H4 (cell line): ENCODE measurements at regions not wholly inside any gene's neighbourhood (a gene's known extent, or its start where the extent isn't known, plus 50 kb on each side); places are given as distances from the start of the nearest gene placed in this dataset.

Experiments
- DNase-seq: peaks from one replicate; pipeline ENCODE4 v3.0.0-alpha.2; 2015; ENCODE audit warnings: low spot score

DNA sequence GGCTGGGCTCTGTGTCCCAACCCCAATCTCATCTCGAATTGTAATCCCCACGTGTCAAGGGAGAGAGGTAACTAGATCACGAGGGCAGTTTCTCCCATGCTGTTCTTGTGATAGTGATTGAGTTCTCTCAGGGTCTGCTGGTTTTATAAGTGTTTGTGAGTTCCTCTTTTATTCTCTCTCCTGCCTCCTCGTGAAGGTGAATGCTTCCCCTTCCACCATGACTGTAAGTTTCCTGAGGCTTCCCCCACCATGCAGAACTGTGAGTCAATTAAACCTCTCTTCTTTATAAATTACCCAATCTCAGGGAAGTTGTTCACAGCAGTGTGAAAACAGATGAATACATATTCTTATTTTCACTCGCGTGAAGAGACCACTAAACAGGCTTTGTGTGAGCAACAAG lies 148.2 kb downstream of the TMEM30B start:
- no peak for DNase-seq

DNA sequence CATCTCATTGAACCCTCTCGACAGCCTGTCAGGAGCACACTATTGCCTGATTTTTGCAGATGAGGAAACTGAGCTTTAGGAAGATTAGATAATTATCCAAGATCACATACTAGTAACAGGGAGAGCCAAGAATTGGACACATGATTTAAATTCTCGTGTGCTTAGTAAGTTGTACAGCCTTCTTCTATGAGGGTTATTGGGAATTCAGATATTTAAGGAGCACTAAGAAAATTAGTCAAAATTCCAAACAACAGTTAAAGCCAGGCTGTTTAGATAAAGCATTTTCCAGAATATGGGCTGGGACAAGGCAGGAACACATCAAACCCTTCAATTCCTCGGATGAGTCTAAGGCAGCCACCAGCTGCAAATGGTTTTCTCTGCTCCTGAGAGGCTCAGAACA lies 148.8 kb downstream of the TMEM30B start:
- DNase-seq = no peak

DNA sequence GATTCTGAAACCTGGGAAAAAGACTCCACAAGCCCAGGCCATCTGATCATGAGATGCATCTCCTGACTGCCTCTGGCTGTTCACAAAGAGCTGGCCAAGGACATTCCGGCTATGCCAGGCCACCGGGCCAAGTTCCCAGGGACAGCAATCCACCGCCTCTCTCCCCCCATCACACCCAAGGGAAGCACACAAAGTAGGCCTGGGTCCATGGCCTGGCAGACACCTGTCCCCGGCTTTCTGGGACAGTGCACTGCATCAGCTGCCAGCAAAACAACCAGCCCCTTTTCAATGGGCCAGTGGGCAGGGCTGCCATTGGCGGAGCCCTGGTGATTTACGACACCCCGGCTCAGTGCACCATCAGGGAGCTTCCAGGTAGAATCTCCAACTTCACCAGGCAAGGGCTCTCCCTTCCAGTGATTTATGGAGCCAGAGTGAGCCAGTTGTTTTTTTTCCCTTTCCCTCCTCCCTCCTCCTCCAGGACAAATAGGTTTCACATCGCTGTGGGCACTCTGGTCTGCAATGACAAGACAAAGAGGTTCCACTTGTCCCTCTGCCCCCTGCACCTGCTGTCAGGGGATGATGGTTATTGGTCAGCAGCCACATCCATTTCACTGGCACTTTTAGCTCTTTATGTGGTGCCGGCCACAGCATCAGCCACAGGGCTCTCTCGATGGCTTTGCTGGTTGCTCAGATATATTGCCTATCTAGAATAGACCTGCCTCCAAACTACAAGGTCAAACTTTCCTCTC lies 149.6 kb downstream of the SLC38A6 start:
- DNase-seq = no peak

DNA sequence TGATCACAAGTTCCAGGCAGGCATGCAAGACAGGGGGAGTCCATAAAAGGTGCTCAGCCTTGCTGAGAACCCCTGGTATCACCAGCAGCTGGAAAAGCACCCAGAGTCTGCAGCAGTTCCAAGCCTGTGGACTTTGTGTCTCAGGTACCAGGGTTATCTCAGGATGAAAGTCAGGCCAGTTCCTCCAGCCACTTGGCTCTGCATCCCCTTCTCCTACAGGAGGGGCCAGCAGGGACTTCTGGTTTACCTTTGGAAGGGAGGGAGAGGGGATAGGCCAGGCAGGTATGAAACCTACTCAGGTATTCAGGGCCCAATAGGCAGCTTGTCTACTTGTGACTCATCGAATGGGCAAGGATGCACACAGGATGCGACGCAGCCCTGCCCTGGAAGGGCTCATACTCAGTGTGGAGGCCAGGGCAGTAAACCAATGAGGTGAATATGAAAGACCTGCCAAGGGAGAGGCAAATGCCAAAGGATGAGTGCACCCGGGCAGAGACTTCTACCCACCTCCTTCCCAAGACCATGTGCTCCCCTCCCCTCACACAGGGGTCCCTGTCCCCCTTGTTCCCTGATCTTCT lies 148.2 kb downstream of the SLC38A6 start:
- no peak for DNase-seq

GRCh38 chr14:61128382-61129167 lies 147.5 kb downstream of the SLC38A6 start:
- DNase-seq = no peak

GRCh38 chr14:61126603-61127498 lies 145.8 kb downstream of the SLC38A6 start:
- no peak for DNase-seq

GRCh38 chr14:61125867-61126572 lies 145.0 kb downstream of the SLC38A6 start:
- no peak for DNase-seq

DNA sequence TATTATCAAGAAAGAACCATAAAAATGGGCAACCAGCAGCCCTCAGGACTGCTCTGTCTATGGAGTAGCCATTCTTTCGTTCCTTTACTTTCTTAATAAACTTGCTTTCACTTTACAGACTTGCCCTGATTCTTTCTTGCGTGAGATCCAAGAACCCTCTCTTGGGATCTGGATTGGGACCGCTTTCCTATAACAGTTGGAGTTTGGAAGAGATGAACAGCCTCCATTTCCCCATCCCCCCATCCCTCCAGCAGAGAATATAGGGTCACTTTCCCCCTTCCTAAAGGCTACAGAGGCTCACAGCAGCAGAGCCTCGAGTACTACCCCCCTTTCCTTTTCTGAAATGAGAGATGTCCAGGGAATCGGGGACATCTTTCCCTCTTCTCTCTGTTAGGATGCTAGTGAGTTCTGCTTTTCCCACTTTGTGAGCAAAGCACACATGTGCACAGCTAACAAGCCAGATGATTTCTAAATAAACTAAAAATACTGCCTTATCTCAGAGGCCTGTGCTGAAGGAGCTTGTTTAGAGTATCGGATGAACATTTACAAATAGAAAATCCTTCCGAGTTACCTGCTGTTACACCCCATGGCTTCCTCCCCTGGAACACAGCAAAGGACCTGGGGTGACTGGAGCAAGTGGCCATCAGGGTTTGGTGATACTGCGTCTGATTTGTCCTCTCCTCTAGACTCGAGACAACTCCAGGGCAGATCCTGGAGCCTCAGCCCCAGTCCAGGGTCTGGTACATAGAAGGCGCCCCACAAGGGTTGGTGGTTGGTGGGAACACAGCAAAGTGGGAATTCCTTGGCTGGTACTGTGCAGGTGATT lies 144.2 kb downstream of the SLC38A6 start:
- no peak for DNase-seq

GRCh38 chr14:61122862-61123261 lies 141.8 kb downstream of the SLC38A6 start:
- DNase-seq = no peak

GRCh38 chr14:61121355-61121787 lies 140.3 kb downstream of the SLC38A6 start:
- DNase-seq = no peak

DNA sequence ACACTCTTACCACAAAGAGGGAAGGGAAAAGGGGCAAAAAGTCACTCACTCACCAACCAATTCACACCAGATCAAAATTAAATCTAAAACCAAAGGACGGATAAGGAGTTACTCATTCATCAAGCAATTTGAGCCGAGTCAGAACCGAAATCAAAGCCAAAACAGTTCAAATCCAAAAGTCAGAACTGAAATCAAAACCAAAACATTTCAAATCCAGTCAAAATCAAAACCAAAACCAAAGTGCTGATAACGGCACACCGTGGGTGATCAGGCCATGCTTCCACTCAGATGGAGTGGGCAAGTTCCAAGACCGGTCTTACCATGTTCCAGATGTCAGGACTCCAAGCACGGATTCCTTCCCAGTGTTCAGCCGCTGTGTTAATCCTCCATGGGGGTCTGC lies 139.5 kb downstream of the SLC38A6 start:
- DNase-seq = no peak

GRCh38 chr14:61119006-61119405 lies 138.0 kb downstream of the SLC38A6 start:
- DNase-seq = no peak

DNA sequence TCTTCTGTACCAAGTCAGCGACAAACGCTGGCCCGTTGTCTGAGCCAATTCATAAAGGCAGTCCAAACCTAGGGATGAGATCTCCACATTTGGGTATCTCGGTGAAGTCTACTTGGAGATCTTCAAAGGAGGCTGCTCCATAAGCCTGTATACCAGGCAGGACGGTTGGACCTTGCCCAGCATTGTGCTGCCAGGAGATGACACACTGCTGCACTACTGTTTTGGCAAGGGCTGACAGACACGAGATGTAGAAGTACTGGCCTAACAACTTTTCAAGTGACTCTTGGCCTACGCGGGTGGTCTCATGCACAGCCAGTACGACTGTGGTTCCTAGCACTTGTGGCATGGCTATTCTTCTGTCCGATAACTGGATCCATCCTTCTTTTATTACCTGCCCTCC lies 135.3 kb downstream of the SLC38A6 start:
- no peak for DNase-seq

DNA sequence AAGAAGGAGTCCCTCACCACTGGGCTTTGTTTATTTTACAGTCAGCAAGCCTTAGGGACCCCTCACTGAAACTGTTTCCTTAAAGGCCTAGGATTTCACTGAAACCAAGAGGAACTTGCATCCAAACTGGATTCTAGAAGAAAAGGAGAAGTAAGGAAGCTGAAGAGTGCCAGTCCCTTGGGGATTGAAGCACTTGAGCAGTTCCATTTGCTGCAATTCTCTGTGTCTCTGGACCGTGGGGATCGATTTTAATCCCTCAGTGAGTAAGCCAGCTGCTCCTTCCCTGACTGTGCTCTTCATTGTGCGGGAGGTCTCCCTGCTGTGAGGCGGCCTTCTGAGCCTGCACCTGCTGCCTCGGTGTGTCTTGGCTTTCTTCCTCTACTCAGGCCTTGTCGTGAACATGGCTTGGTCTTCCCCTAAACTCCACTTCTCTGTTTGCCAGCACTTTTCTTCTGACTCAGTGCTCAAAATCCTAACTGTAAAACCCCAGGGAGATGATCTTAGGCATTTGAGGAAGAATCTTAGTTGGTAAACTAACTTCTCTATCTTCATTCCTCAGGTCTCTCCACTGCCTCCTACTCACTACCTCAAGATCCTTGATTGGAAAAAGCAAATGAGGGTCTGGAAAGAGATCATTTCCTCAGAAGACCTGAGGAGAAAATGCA lies 132.6 kb downstream of the SLC38A6 start:
- DNase-seq = no peak

GRCh38 chr14:61112506-61112905 lies 131.5 kb downstream of the SLC38A6 start:
- no peak for DNase-seq

- DNase-seq = no peak
Measured at GRCh38 chr14:61111731-61112130, 130.7 kb downstream of the SLC38A6 start.

DNA sequence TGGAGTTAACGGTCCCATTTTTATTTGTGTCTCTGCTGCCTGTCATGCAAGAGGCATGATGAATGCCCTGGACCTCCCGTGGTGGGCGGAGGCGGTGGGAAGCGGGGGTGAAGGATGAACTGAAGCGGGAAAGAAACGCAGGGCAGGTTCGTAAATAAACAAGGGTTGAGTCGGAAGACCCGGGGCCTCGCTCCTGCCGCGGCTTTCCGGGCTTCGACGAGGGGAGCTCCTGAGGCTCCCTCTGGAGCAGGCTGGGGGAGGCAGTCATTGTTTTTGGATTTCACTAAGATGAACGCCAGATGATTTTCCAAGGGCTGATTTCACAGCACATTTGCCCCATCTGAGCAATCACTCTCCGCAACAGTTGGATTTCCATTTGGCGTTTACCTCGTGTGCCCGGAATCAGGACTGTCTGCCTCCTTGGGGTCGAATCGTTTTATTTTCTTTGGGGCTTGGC lies 130.2 kb downstream of the SLC38A6 start:
- no peak for DNase-seq

DNA sequence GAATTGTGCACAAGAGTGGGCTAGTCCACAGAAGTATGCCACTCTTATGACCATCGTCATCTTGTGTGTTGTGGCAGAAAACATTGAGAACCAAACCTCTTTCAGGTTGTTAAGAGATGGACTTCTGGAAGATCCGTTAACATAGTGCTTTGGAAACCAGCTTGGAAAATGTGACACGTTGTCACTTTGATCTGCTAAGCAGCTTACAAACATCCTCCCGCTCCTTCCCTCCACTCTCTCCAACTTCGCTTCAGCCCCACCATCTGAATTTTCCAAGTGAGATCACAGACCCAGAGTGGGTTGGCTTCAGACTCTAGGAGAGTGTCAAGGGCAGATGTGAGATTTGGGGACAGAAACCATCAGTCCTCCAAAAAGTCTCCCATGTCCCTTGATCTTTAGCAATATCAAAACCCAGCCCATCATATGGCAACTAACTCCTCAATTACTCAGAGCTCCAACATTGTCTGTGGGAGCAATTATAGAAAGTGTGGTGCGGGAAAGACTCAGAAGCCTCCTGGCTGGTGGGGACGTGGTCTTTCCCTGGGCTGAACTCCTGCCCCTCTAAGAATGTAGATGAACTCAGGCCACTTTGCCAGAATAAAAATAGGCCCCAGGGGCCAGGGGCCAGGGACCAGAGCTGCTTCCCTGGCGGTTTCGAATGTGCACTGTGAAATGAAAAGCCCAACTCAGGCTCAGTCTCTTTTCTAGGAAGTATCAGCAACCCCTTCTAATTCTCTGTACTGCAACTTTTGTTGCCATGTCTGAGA lies 129.5 kb downstream of the SLC38A6 start:
- no peak for DNase-seq

GRCh38 chr14:61109288-61109687 lies 128.2 kb downstream of the SLC38A6 start:
- no peak for DNase-seq
